ENCODE measurements at regions not wholly inside any gene's neighbourhood (a gene's known extent, or its start where the extent isn't known, plus 50 kb on each side); places are given as distances from the start of the nearest gene placed in this dataset.

DNA sequence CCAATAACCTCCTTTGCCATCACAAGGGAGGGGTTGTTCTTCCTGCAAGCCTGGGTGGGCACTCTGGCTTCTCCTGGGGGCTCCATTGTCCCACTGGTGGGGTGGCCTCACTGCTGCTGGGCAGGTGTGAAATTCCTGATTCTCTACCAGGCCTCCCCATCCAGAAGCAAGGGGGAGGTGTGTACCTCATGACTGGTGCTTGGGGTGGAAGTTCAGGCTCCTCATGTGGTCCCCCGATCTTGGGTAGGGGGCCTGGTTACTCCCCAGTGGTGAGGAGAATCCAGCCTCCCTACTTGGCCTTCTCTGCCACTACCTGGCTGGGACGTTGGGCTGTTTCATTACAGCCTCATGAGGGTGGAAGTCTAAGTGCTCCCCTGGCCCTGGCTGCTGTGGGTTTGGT lies 433.9 kb downstream of the IRX2 start:
- TF ChIP-seq MXI1 (conservative IDR thresholded peaks at IDR 0.05; ENCODE audit: poor library complexity, severe bottlenecking) (no peak), POLR2AphosphoS5 (IDR thresholded peaks at IDR 0.05) (no peak), SMC3 (conservative IDR thresholded peaks at IDR 0.05; ENCODE audit: poor library complexity) (no peak)
- TF ChIP-seq, protein P1, sequence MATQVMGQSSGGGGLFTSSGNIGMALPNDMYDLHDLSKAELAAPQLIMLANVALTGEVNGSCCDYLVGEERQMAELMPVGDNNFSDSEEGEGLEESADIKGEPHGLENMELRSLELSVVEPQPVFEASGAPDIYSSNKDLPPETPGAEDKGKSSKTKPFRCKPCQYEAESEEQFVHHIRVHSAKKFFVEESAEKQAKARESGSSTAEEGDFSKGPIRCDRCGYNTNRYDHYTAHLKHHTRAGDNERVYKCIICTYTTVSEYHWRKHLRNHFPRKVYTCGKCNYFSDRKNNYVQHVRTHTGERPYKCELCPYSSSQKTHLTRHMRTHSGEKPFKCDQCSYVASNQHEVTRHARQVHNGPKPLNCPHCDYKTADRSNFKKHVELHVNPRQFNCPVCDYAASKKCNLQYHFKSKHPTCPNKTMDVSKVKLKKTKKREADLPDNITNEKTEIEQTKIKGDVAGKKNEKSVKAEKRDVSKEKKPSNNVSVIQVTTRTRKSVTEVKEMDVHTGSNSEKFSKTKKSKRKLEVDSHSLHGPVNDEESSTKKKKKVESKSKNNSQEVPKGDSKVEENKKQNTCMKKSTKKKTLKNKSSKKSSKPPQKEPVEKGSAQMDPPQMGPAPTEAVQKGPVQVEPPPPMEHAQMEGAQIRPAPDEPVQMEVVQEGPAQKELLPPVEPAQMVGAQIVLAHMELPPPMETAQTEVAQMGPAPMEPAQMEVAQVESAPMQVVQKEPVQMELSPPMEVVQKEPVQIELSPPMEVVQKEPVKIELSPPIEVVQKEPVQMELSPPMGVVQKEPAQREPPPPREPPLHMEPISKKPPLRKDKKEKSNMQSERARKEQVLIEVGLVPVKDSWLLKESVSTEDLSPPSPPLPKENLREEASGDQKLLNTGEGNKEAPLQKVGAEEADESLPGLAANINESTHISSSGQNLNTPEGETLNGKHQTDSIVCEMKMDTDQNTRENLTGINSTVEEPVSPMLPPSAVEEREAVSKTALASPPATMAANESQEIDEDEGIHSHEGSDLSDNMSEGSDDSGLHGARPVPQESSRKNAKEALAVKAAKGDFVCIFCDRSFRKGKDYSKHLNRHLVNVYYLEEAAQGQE (IDR thresholded peaks at IDR 0.05; ENCODE audit: borderline replicate concordance) = no peak
- Histone ChIP-seq H3K36me3 (ENCODE audit: insufficient read depth, low read length) (no peaks in the 10 kb centered on the region), H3K4me2 (ENCODE audit: low read length) (no peak overlapping the region), H3K9me3 (ENCODE audit: low read length) (no peaks in the 10 kb centered on the region), H3K27me3 (ENCODE audit: insufficient read depth, low read depth, low read length) (no peaks in the 10 kb centered on the region), H3K79me2 (replicated peaks; ENCODE audit: insufficient read depth, low read length) (no peaks in the 10 kb centered on the region), H3K4me3 (ENCODE audit: low read length) (no peak overlapping the region), H3K9me2 (ENCODE audit: insufficient read depth, low read length) (no peaks in the 10 kb centered on the region), H2AFZ (ENCODE audit: low read depth, low read length) (no peak overlapping the region), H3K9ac (ENCODE audit: low read length) (no peak overlapping the region), H3K27ac (ENCODE audit: low read length) (no peak overlapping the region), H3F3A (ENCODE audit: insufficient read depth, low read length, poor library complexity, severe bottlenecking) (no peaks in the 10 kb centered on the region), H4K20me1 (ENCODE audit: insufficient read depth) (no peaks in the 10 kb centered on the region)

DNA sequence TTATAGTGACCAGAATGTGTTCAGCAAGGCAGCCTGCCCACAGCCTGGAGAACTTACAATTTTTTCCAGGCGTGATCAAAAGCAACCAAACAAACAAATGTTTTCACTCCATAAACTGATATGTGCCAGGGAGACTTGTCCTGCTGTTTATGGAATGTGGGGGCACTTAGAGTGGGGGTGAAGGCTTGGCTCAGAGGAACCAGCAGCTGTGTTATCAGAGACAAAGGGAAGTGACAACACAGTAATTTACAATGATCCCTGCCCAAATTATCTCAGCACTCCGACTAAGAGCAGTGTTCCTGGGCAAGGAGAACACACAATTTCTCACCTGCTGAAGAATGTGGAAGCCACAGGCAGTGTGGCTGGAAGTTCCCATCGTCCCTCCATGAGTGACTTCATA lies 429.1 kb upstream of the IRX4 start:
- Histone ChIP-seq H3K9me2 (ENCODE audit: insufficient read depth, low read length) (no peaks in the 10 kb centered on the region), H3K4me3 (ENCODE audit: low read length) (no peak overlapping the region), H3K79me2 (replicated peaks; ENCODE audit: insufficient read depth, low read length) (no peaks in the 10 kb centered on the region), H3F3A (ENCODE audit: insufficient read depth, low read length, poor library complexity, severe bottlenecking) (no peaks in the 10 kb centered on the region), H3K9me3 (ENCODE audit: low read length) (no peaks in the 10 kb centered on the region), H3K27ac (ENCODE audit: low read length) (no peak overlapping the region), H3K4me2 (ENCODE audit: low read length) (no peak overlapping the region), H4K20me1 (ENCODE audit: insufficient read depth) (no peaks in the 10 kb centered on the region), H3K9ac (ENCODE audit: low read length) (no peak overlapping the region), H3K27me3 (ENCODE audit: insufficient read depth, low read depth, low read length) (no peaks in the 10 kb centered on the region), H2AFZ (ENCODE audit: low read depth, low read length) (no peak overlapping the region), H3K36me3 (ENCODE audit: insufficient read depth, low read length) (no peaks in the 10 kb centered on the region)
- no peak for TF ChIP-seq SMC3 (conservative IDR thresholded peaks at IDR 0.05; ENCODE audit: poor library complexity)
- TF ChIP-seq EZH2 (IDR thresholded peaks at IDR 0.05; ENCODE audit: borderline replicate concordance, insufficient read depth, low read length, poor library complexity, severe bottlenecking) = no peak
- TF ChIP-seq POLR2AphosphoS5 (IDR thresholded peaks at IDR 0.05) = no peak

DNA sequence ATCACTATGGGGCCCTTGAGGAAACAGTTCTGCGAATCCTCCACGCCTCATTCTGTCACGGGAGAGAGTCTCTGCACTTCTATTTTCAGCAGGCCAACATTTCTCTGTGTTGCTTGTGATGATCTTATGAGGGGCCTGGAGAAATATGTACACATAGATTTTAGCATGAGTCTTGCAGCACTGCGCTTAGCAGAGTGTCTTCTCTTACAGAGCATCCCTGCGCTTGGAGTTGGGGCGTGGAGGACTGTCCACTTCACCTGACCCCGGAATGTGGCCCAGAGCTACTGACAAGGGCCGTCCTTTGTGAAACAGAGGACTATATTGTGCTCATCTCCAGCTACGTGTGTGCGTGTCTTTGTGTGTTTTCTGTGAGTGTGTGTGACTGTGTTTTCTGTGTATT lies 428.2 kb upstream of the IRX4 start:
- H3K9ac ChIP-seq (ENCODE audit: low read length) = no peak overlapping the region
- H3K27ac ChIP-seq (ENCODE audit: low read length) = no peak overlapping the region
- H3K36me3 ChIP-seq (ENCODE audit: insufficient read depth, low read length) = no peaks in the 10 kb centered on the region
- no peaks in the 10 kb centered on the region for H3K27me3 ChIP-seq (ENCODE audit: insufficient read depth, low read depth, low read length)
- H3K4me2 ChIP-seq (ENCODE audit: low read length) = no peak overlapping the region
- no peak for TF ChIP-seq EZH2 (IDR thresholded peaks at IDR 0.05; ENCODE audit: borderline replicate concordance, insufficient read depth, low read length, poor library complexity, severe bottlenecking)
- TF ChIP-seq, protein P2, sequence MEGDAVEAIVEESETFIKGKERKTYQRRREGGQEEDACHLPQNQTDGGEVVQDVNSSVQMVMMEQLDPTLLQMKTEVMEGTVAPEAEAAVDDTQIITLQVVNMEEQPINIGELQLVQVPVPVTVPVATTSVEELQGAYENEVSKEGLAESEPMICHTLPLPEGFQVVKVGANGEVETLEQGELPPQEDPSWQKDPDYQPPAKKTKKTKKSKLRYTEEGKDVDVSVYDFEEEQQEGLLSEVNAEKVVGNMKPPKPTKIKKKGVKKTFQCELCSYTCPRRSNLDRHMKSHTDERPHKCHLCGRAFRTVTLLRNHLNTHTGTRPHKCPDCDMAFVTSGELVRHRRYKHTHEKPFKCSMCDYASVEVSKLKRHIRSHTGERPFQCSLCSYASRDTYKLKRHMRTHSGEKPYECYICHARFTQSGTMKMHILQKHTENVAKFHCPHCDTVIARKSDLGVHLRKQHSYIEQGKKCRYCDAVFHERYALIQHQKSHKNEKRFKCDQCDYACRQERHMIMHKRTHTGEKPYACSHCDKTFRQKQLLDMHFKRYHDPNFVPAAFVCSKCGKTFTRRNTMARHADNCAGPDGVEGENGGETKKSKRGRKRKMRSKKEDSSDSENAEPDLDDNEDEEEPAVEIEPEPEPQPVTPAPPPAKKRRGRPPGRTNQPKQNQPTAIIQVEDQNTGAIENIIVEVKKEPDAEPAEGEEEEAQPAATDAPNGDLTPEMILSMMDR (IDR thresholded peaks at IDR 0.05; ENCODE audit: poor library complexity, severe bottlenecking) = no peak
- no peak for TF ChIP-seq POLR2AphosphoS5 (IDR thresholded peaks at IDR 0.05)
- TF ChIP-seq, protein P1 (IDR thresholded peaks at IDR 0.05; ENCODE audit: borderline replicate concordance) = no peak
- no peak for TF ChIP-seq EP300 (conservative IDR thresholded peaks at IDR 0.05; ENCODE audit: poor library complexity, severe bottlenecking)
- no peak for TF ChIP-seq SMC3 (conservative IDR thresholded peaks at IDR 0.05; ENCODE audit: poor library complexity)
- no peak for TF ChIP-seq MXI1 (conservative IDR thresholded peaks at IDR 0.05; ENCODE audit: poor library complexity, severe bottlenecking)
- TF ChIP-seq RAD21 (conservative IDR thresholded peaks at IDR 0.05) = no peak
- no peak for TF ChIP-seq TAF1 (IDR thresholded peaks at IDR 0.05; ENCODE audit: low read depth)
- no peaks in the 10 kb centered on the region for H3K9me3 ChIP-seq (ENCODE audit: low read length)
- H3F3A ChIP-seq (ENCODE audit: insufficient read depth, low read length, poor library complexity, severe bottlenecking) = no peaks in the 10 kb centered on the region
- H3K9me2 ChIP-seq (ENCODE audit: insufficient read depth, low read length) = no peaks in the 10 kb centered on the region
- H3K4me3 ChIP-seq (ENCODE audit: low read length) = no peak overlapping the region
- H3K79me2 ChIP-seq (replicated peaks; ENCODE audit: insufficient read depth, low read length) = no peaks in the 10 kb centered on the region
- H4K20me1 ChIP-seq (ENCODE audit: insufficient read depth) = no peaks in the 10 kb centered on the region
- H2AFZ ChIP-seq (ENCODE audit: low read depth, low read length) = no peak overlapping the region

All from neural cell (in vitro differentiated cells).